ENCODE measurements at regions not wholly inside any gene's neighbourhood (a gene's known extent, or its start where the extent isn't known, plus 50 kb on each side); places are given as distances from the start of the nearest gene placed in this dataset.

DNA sequence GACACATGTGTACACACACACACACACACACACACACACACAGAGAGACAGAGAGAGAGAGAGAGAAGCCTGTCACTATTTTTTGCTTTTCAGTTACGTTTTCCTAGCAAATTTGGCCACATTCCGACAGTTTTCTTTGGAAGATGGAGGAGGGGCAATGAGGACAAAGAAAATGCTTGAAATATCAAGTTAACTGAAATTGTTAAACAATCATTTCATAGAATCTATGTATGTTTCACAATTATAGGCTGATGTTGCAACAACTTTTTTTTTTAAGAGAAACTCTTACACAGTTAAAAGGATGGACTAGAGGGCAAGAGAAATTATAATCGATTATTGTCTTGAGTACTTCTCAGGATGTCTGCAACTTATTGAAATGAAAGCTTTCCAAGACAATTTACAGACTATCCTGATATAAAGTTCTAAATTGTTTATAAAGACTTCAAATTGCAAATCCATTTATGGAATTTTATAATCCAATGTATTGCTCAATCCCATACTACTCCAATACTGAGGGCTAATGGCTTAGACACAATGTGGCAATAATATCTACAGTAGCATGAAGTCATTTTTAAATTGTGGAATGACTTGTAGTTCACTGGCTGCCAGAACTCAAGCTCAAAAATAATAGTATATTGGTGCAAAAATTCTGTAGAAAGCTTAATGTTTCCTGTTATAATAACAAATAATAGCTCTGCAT lies 647.0 kb upstream of the PCDH7 start:
- TF ChIP-seq FOXM1 (IDR thresholded peaks at IDR 0.05; ENCODE audit: borderline replicate concordance, low read depth): no peak
- TF ChIP-seq NFIC (IDR thresholded peaks at IDR 0.05): no peak
- TF ChIP-seq, protein P1, sequence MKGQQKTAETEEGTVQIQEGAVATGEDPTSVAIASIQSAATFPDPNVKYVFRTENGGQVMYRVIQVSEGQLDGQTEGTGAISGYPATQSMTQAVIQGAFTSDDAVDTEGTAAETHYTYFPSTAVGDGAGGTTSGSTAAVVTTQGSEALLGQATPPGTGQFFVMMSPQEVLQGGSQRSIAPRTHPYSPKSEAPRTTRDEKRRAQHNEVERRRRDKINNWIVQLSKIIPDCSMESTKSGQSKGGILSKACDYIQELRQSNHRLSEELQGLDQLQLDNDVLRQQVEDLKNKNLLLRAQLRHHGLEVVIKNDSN (IDR thresholded peaks at IDR 0.05): no peak
- no peak for TF ChIP-seq ZBTB7A (IDR thresholded peaks at IDR 0.05; ENCODE audit: low read depth)
- TF ChIP-seq RAD21 (IDR thresholded peaks at IDR 0.05; ENCODE audit: low read depth): no peak
- TF ChIP-seq YY1 (IDR thresholded peaks at IDR 0.05; ENCODE audit: low read depth): no peak
- no peak for TF ChIP-seq CREB1 (IDR thresholded peaks at IDR 0.05; ENCODE audit: low read depth)
- TF ChIP-seq, protein P2, sequence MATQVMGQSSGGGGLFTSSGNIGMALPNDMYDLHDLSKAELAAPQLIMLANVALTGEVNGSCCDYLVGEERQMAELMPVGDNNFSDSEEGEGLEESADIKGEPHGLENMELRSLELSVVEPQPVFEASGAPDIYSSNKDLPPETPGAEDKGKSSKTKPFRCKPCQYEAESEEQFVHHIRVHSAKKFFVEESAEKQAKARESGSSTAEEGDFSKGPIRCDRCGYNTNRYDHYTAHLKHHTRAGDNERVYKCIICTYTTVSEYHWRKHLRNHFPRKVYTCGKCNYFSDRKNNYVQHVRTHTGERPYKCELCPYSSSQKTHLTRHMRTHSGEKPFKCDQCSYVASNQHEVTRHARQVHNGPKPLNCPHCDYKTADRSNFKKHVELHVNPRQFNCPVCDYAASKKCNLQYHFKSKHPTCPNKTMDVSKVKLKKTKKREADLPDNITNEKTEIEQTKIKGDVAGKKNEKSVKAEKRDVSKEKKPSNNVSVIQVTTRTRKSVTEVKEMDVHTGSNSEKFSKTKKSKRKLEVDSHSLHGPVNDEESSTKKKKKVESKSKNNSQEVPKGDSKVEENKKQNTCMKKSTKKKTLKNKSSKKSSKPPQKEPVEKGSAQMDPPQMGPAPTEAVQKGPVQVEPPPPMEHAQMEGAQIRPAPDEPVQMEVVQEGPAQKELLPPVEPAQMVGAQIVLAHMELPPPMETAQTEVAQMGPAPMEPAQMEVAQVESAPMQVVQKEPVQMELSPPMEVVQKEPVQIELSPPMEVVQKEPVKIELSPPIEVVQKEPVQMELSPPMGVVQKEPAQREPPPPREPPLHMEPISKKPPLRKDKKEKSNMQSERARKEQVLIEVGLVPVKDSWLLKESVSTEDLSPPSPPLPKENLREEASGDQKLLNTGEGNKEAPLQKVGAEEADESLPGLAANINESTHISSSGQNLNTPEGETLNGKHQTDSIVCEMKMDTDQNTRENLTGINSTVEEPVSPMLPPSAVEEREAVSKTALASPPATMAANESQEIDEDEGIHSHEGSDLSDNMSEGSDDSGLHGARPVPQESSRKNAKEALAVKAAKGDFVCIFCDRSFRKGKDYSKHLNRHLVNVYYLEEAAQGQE (IDR thresholded peaks at IDR 0.05; ENCODE audit: low read depth): no peak
- TF ChIP-seq TAF1 (IDR thresholded peaks at IDR 0.05; ENCODE audit: low read depth): no peak
- TF ChIP-seq EP300 (IDR thresholded peaks at IDR 0.05; ENCODE audit: borderline replicate concordance): no peak
- TF ChIP-seq TEAD4 (IDR thresholded peaks at IDR 0.05): no peak
- no peak for TF ChIP-seq EGR1 (IDR thresholded peaks at IDR 0.05)

- no peak for TF ChIP-seq YY1 (IDR thresholded peaks at IDR 0.05; ENCODE audit: low read depth)
- no peak for TF ChIP-seq CREB1 (IDR thresholded peaks at IDR 0.05; ENCODE audit: low read depth)
- no peak for TF ChIP-seq NFIC (IDR thresholded peaks at IDR 0.05)
- no peak for TF ChIP-seq TCF12 (IDR thresholded peaks at IDR 0.05; ENCODE audit: low read depth)
- no peak for TF ChIP-seq FOXM1 (IDR thresholded peaks at IDR 0.05; ENCODE audit: borderline replicate concordance, low read depth)
- TF ChIP-seq, protein P1 (IDR thresholded peaks at IDR 0.05): no peak
- no peak for TF ChIP-seq EGR1 (IDR thresholded peaks at IDR 0.05)
- TF ChIP-seq EP300 (IDR thresholded peaks at IDR 0.05; ENCODE audit: borderline replicate concordance): no peak
- TF ChIP-seq MAX (IDR thresholded peaks at IDR 0.05): no peak
- TF ChIP-seq TAF1 (IDR thresholded peaks at IDR 0.05; ENCODE audit: low read depth): no peak
- TF ChIP-seq ZBTB7A (IDR thresholded peaks at IDR 0.05; ENCODE audit: low read depth): no peak
These were observed 625.3 kb upstream of the PCDH7 start for GRCh38 chr4:30094887-30095286.

- TF ChIP-seq ZBTB7A (IDR thresholded peaks at IDR 0.05; ENCODE audit: low read depth): no peak
- no peak for TF ChIP-seq TEAD4 (IDR thresholded peaks at IDR 0.05)
- TF ChIP-seq, protein P2 (IDR thresholded peaks at IDR 0.05; ENCODE audit: low read depth): no peak
- TF ChIP-seq, protein P1 (IDR thresholded peaks at IDR 0.05): no peak
- no peak for TF ChIP-seq TCF12 (IDR thresholded peaks at IDR 0.05; ENCODE audit: low read depth)
- no peak for TF ChIP-seq EP300 (IDR thresholded peaks at IDR 0.05; ENCODE audit: borderline replicate concordance)
- TF ChIP-seq NFIC (IDR thresholded peaks at IDR 0.05): no peak
- TF ChIP-seq CEBPB (IDR thresholded peaks at IDR 0.05): no peak
- TF ChIP-seq FOXM1 (IDR thresholded peaks at IDR 0.05; ENCODE audit: borderline replicate concordance, low read depth): no peak
- TF ChIP-seq RAD21 (IDR thresholded peaks at IDR 0.05; ENCODE audit: low read depth): no peak
- TF ChIP-seq MAX (IDR thresholded peaks at IDR 0.05): no peak
- TF ChIP-seq TAF1 (IDR thresholded peaks at IDR 0.05; ENCODE audit: low read depth): no peak
- TF ChIP-seq CREB1 (IDR thresholded peaks at IDR 0.05; ENCODE audit: low read depth): no peak
- no peak for TF ChIP-seq YY1 (IDR thresholded peaks at IDR 0.05; ENCODE audit: low read depth)
- no peak for TF ChIP-seq EGR1 (IDR thresholded peaks at IDR 0.05)
These were observed 616.7 kb upstream of the PCDH7 start for GRCh38 chr4:30103455-30103854.

DNA sequence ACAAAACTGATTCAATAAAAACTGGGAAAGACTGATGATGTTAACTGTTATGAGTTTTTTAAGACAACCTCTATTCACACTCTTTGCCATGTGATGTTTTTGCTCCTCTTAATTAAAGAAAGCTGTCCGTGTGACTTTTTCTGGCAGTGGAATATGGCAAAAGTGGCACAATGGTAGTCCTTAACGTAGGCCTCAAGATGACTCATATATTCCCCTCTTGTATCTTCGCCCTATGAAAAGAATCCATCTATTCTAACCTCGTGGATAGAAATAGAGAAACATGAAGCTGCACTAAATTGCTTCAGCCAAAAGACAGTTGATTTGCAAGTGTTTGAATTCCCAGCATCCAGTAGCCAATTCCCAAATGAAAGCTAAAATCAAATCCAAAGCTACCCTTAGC lies 603.8 kb upstream of the PCDH7 start:
- TF ChIP-seq NFIC (IDR thresholded peaks at IDR 0.05) (no peak), EGR1 (IDR thresholded peaks at IDR 0.05) (no peak), TEAD4 (IDR thresholded peaks at IDR 0.05) (no peak), FOXM1 (IDR thresholded peaks at IDR 0.05; ENCODE audit: borderline replicate concordance, low read depth) (no peak), TAF1 (IDR thresholded peaks at IDR 0.05; ENCODE audit: low read depth) (no peak), YY1 (IDR thresholded peaks at IDR 0.05; ENCODE audit: low read depth) (no peak), ZBTB7A (IDR thresholded peaks at IDR 0.05; ENCODE audit: low read depth) (no peak), MAX (IDR thresholded peaks at IDR 0.05) (no peak), CREB1 (IDR thresholded peaks at IDR 0.05; ENCODE audit: low read depth) (no peak), RAD21 (IDR thresholded peaks at IDR 0.05; ENCODE audit: low read depth) (no peak), EP300 (IDR thresholded peaks at IDR 0.05; ENCODE audit: borderline replicate concordance) (no peak), TCF12 (IDR thresholded peaks at IDR 0.05; ENCODE audit: low read depth) (no peak), CEBPB (IDR thresholded peaks at IDR 0.05) (no peak)
- TF ChIP-seq, protein P1 (IDR thresholded peaks at IDR 0.05): no peak
- TF ChIP-seq, protein P2 (IDR thresholded peaks at IDR 0.05; ENCODE audit: low read depth): no peak

Data from Ishikawa (cell line).